ENCODE measurements at regions not wholly inside any gene's neighbourhood (a gene's known extent, or its start where the extent isn't known, plus 50 kb on each side); places are given as distances from the start of the nearest gene placed in this dataset.

- no peak for TF ChIP-seq CTCF (IDR thresholded peaks at IDR 0.05)
- TF ChIP-seq POLR2A (IDR thresholded peaks at IDR 0.05) = no peak
These were observed 504.2 kb downstream of the MAT2B start for GRCh38 chr5:164009621-164010020.

Data from thyroid gland (tissue), 4 donors.